Right lobe of liver (tissue), 4 donors: ENCODE measurements at regions not wholly inside any gene's neighbourhood (a gene's known extent, or its start where the extent isn't known, plus 50 kb on each side); places are given as distances from the start of the nearest gene placed in this dataset.
"Not testable (repeated sequence)": the region's sequence is repeated elsewhere in the genome, so short reads cannot be mapped to it uniquely, and the experiment has no call there.

Experiments used
- POLR2A ChIP-seq: fragments of 450-650 bp; IDR thresholded peaks from one replicate; pipeline ENCODE4 v1.6.1; 2017; ENCODE audit warnings: antibody characterized with exemption, mild to moderate bottlenecking
- TF ChIP-seq, protein P1 (sequence below), 4 donors: fragments of 200-600 bp in 3 of 4; fragments of 450-650 bp in 1 of 4; IDR thresholded peaks; one replicate each; pipeline versions ENCODE4 v1.5.1 to v1.8.0; 2016 to 2022; ENCODE audit warnings: antibody characterized with exemption in 4 of 4, mild to moderate bottlenecking in 2 of 4
- donor health status: DM: no; HTN: no; CAD: no.
- donor health status: DM: no; HTN: no; CAD: no.
- donor health status: DM: no; HTN: yes; CAD: no.

GRCh38 chr12:105478788-105479187, 148.3 kb downstream of the C12orf75 start:
- TF ChIP-seq, protein P1, sequence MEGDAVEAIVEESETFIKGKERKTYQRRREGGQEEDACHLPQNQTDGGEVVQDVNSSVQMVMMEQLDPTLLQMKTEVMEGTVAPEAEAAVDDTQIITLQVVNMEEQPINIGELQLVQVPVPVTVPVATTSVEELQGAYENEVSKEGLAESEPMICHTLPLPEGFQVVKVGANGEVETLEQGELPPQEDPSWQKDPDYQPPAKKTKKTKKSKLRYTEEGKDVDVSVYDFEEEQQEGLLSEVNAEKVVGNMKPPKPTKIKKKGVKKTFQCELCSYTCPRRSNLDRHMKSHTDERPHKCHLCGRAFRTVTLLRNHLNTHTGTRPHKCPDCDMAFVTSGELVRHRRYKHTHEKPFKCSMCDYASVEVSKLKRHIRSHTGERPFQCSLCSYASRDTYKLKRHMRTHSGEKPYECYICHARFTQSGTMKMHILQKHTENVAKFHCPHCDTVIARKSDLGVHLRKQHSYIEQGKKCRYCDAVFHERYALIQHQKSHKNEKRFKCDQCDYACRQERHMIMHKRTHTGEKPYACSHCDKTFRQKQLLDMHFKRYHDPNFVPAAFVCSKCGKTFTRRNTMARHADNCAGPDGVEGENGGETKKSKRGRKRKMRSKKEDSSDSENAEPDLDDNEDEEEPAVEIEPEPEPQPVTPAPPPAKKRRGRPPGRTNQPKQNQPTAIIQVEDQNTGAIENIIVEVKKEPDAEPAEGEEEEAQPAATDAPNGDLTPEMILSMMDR (IDR thresholded peaks at IDR 0.05) = not testable (repeated sequence)
- TF ChIP-seq POLR2A = not testable (repeated sequence)
